ENCODE measurements at regions not wholly inside any gene's neighbourhood (a gene's known extent, or its start where the extent isn't known, plus 50 kb on each side); places are given as distances from the start of the nearest gene placed in this dataset.

DNA sequence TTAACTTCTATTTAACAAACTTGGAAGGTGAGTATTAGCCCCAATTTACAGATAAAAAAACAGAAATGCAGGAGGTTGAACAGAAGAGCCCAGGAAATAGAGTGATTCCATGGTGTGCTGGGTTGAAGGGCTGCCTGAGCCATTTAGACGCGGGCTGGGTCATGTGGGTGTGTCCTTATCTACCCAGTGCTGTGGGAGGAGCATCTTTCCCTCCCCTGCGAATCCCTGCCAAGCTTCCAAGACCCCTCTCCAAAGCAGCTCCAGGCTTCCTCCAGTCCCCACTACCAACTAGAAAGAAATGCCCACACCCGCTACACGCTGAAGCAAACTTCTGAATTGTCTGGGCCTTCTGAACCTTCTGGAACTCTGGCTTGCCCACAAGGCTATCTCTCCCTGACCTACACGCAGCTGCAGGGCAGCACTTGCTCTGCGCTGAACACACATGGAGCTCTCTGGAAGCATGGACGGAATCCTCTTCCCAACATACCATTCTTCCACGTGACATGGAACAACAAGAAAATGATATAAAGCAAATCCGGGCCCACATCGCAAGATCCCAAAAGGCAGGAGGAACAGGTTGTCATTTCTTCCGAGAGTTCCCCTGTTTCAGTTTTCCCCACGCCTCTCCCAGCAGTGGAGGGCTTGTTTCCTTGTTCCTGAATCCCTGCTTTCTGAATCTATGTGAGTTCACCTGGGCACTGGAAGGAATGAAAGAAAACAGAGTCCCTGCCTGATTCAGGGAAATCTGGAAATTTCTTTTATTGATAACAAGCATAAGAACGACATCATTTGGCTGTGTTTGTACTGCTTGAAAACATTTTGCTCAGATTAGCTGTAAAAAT lies 562.7 kb upstream of the ID2 start:
- TF ChIP-seq, protein P1, sequence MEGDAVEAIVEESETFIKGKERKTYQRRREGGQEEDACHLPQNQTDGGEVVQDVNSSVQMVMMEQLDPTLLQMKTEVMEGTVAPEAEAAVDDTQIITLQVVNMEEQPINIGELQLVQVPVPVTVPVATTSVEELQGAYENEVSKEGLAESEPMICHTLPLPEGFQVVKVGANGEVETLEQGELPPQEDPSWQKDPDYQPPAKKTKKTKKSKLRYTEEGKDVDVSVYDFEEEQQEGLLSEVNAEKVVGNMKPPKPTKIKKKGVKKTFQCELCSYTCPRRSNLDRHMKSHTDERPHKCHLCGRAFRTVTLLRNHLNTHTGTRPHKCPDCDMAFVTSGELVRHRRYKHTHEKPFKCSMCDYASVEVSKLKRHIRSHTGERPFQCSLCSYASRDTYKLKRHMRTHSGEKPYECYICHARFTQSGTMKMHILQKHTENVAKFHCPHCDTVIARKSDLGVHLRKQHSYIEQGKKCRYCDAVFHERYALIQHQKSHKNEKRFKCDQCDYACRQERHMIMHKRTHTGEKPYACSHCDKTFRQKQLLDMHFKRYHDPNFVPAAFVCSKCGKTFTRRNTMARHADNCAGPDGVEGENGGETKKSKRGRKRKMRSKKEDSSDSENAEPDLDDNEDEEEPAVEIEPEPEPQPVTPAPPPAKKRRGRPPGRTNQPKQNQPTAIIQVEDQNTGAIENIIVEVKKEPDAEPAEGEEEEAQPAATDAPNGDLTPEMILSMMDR (IDR thresholded peaks at IDR 0.05; ENCODE audit: partially characterized antibody, unreplicated experiment): no peak
- Mint-ChIP-seq H3K27me3 (ENCODE audit: unreplicated experiment) (no peaks in the 10 kb centered on the region), H3K4me1 (ENCODE audit: low read depth, unreplicated experiment) (peaks cover 10% of the 10 kb centered on the region), H3K9me3 (ENCODE audit: unreplicated experiment) (no peaks in the 10 kb centered on the region), H3K36me3 (ENCODE audit: unreplicated experiment) (no peaks in the 10 kb centered on the region), H3K4me3 (ENCODE audit: unreplicated experiment) (no peak overlapping the region), H3K27ac (ENCODE audit: unreplicated experiment) (no peak overlapping the region)
- no peak for DNase-seq

DNA sequence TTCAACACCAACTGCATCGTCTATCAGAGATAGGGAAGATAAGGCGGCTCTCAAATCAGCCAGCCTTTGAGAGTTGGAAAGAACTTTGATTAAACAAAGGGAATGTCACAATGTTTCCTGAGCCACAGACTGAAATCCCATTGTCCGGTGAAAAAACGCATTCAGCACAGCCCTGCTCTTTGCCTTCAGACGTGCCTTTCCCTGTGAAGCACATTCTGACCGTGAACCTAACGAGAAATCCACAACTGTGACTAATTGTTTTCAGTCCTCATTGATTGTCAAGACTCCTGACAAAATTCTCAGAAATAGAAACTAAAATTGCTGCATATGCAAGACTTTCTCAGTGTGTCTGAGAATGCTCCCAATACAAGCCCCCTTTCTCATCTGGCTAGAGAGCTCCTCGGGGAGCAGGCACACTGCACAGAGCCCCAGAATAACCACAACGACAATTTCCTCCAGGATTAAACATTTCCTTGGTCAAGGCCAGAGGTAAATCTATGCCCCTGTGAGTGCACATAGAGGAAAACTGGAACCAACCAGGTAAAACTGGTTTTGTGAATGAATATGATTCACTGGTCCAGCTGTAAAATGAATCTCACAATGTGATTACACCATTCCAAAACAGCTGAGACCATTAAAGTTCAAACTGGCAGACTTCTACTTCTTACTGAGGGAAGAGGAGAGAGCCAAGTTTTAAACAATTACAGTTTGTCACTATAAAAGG lies 561.9 kb upstream of the ID2 start:
- no peaks in the 10 kb centered on the region for H3K9me3 Mint-ChIP-seq (ENCODE audit: unreplicated experiment)
- peaks cover 10% of the 10 kb centered on the region for H3K4me1 Mint-ChIP-seq (ENCODE audit: low read depth, unreplicated experiment)
- no peak for DNase-seq
- no peak overlapping the region for H3K27ac Mint-ChIP-seq (ENCODE audit: unreplicated experiment)
- H3K27me3 Mint-ChIP-seq (ENCODE audit: unreplicated experiment): no peaks in the 10 kb centered on the region
- no peaks in the 10 kb centered on the region for H3K36me3 Mint-ChIP-seq (ENCODE audit: unreplicated experiment)
- H3K4me3 Mint-ChIP-seq (ENCODE audit: unreplicated experiment): no peak overlapping the region
- TF ChIP-seq, protein P1 (IDR thresholded peaks at IDR 0.05; ENCODE audit: partially characterized antibody, unreplicated experiment): no peak

DNA sequence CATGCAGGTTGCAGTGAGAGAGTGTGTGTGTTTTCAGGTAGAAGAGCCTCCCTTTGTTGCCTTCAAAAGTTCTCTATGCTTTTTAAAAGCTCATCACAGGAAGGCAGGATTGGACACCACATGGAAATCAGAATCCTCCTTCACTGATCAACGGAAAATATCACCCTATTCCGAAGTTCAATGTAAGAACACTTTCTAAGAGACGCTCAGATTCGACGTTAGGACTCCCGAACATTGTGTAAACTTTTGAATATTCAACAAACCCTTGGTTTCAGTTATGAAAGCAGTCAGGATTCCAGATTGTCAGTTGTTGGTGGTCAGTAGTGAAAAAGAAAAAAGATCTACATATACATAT lies 561.4 kb upstream of the ID2 start:
- no peak overlapping the region for H3K4me3 Mint-ChIP-seq (ENCODE audit: unreplicated experiment)
- TF ChIP-seq, protein P1 (IDR thresholded peaks at IDR 0.05; ENCODE audit: partially characterized antibody, unreplicated experiment): no peak
- no peaks in the 10 kb centered on the region for H3K9me3 Mint-ChIP-seq (ENCODE audit: unreplicated experiment)
- no peak overlapping the region for H3K27ac Mint-ChIP-seq (ENCODE audit: unreplicated experiment)
- no peak for DNase-seq
- peaks cover 10% of the 10 kb centered on the region for H3K4me1 Mint-ChIP-seq (ENCODE audit: low read depth, unreplicated experiment)
- no peaks in the 10 kb centered on the region for H3K27me3 Mint-ChIP-seq (ENCODE audit: unreplicated experiment)
- no peaks in the 10 kb centered on the region for H3K36me3 Mint-ChIP-seq (ENCODE audit: unreplicated experiment)

DNA sequence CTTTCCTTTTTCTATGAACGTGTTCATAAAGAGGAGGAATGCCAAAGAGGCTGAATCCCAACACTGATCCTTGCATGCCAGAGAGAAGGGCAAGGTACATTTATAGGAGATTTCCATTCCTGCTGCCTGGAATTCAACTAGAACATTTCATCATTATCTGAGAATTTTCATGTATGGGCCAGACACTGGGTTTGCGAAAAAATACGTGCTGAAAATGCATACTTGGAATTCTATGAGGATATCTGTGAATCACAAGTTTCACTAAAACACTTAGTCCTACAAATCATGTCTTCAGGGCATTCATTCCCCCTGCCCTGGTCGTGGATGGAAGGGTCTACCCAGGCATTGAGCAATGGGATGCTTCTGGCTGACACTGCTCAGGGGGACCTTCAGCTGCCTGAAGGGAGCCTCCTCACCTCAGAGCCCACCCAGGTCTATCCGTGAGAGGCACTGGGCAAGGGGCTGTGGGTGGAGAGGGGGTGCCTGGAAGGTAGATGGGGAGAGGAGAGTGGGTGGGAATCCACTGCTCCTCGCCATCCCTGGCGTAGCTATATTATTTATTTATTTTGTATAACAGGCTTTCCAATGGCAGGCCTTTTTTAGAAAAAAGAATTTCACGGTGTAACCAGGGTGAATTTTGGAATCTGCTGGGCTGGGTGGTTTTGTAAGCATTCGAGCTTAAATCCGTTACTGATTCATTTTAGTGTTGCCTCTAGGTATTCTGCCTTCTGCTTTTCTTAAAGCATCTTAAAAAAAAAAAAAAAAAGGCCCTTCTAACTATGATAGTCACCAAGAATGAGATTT lies 560.6 kb upstream of the ID2 start:
- Mint-ChIP-seq H3K27ac (ENCODE audit: unreplicated experiment) (no peak overlapping the region), H3K36me3 (ENCODE audit: unreplicated experiment) (no peaks in the 10 kb centered on the region), H3K27me3 (ENCODE audit: unreplicated experiment) (peaks cover 2% of the 10 kb centered on the region), H3K9me3 (ENCODE audit: unreplicated experiment) (no peaks in the 10 kb centered on the region), H3K4me1 (ENCODE audit: low read depth, unreplicated experiment) (peaks cover 10% of the 10 kb centered on the region), H3K4me3 (ENCODE audit: unreplicated experiment) (no peak overlapping the region)
- DNase-seq: no peak
- TF ChIP-seq, protein P1 (IDR thresholded peaks at IDR 0.05; ENCODE audit: partially characterized antibody, unreplicated experiment): no peak
